Activated CD8-positive, alpha-beta T cell treated with anti-CD3 and anti-CD28 coated beads for 36 hours (primary cell): ENCODE measurements at regions not wholly inside any gene's neighbourhood (a gene's known extent, or its start where the extent isn't known, plus 50 kb on each side); places are given as distances from the start of the nearest gene placed in this dataset.

ENCODE experiments used
- ATAC-seq: fragments of 200-7000 bp; cut with Tn5 transposase; one replicate; pipeline ENCODE4 v1.10.0; 2021; ENCODE audit warnings: mild to moderate bottlenecking, moderate library complexity
- CTCF ChIA-PET: fragments of 350-600 bp; sonication (Branson Sonifier 250); formaldehyde crosslinking; loops from one replicate; lab custom pipeline; 2021; ENCODE audit warnings: antibody characterized with exemption; lab: Charles Lee
- POLR2A ChIA-PET: fragments of 350-600 bp; sonication (Branson Sonifier 250); formaldehyde crosslinking; loops from one replicate; lab custom pipeline; 2021; ENCODE audit warnings: antibody characterized with exemption; lab: Charles Lee
- DNase-seq: peaks from one replicate; pipeline ENCODE4 v3.0.0-alpha.2; 2020
- H3K27ac Mint-ChIP-seq: one replicate; pipeline ENCODE4 v1.8.0; 2021; ENCODE audit warnings: mild to moderate bottlenecking, mixed read lengths
- H3K27me3 Mint-ChIP-seq: one replicate; pipeline ENCODE4 v1.8.0; 2021; ENCODE audit warnings: mixed read lengths
- H3K36me3 Mint-ChIP-seq: one replicate; pipeline ENCODE4 v1.8.0; 2021; ENCODE audit warnings: low read depth, mixed read lengths
- H3K4me1 Mint-ChIP-seq: one replicate; pipeline ENCODE4 v1.8.0; 2021; ENCODE audit warnings: low read depth, mixed read lengths
- H3K4me3 Mint-ChIP-seq: one replicate; pipeline ENCODE4 v1.8.0; 2021; ENCODE audit warnings: mild to moderate bottlenecking, moderate library complexity, mixed read lengths
- H3K9me3 Mint-ChIP-seq: one replicate; pipeline ENCODE4 v1.8.0; 2021; ENCODE audit warnings: mixed read lengths
- intact Hi-C: fragments of 100-400 bp; cut with micrococcal nuclease; formaldehyde crosslinking; loops from one replicate; pipeline ENCODE4 v1.10.0; 2022
- TF ChIP-seq, protein P1 (sequence below): fragments of 200-600 bp; IDR thresholded peaks from one replicate; pipeline ENCODE4 v1.8.0; 2022; ENCODE audit warnings: antibody characterized with exemption, mild to moderate bottlenecking

DNA sequence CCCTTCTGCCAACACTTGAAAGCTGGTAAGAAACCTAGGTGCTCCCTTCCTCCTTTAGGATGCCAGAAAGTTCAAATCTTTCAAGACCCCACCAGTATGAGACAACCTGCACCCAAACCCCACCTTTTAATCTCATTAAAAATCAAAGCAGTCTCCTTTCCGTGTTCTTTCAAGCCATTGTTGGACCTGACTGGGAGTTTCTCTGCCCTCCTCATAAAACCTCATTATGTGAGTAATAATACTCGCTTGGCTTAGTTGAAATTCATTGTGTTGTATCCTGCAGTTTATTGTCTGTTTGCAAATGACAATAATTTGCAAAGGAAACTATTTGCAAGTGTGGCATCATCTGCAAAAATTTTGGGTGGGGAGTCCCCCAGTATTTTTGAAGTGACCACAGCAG, 133.2 kb upstream of the VEGFC start:
- TF ChIP-seq, protein P1, sequence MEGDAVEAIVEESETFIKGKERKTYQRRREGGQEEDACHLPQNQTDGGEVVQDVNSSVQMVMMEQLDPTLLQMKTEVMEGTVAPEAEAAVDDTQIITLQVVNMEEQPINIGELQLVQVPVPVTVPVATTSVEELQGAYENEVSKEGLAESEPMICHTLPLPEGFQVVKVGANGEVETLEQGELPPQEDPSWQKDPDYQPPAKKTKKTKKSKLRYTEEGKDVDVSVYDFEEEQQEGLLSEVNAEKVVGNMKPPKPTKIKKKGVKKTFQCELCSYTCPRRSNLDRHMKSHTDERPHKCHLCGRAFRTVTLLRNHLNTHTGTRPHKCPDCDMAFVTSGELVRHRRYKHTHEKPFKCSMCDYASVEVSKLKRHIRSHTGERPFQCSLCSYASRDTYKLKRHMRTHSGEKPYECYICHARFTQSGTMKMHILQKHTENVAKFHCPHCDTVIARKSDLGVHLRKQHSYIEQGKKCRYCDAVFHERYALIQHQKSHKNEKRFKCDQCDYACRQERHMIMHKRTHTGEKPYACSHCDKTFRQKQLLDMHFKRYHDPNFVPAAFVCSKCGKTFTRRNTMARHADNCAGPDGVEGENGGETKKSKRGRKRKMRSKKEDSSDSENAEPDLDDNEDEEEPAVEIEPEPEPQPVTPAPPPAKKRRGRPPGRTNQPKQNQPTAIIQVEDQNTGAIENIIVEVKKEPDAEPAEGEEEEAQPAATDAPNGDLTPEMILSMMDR: no peak
- Mint-ChIP-seq H3K36me3 (no peaks in the 10 kb centered on the region), H3K4me3 (no peak overlapping the region), H3K4me1 (no peaks in the 10 kb centered on the region), H3K27ac (no peak overlapping the region), H3K9me3 (no peaks in the 10 kb centered on the region), H3K27me3 (no peaks in the 10 kb centered on the region)
- intact Hi-C loops: no loop called here
- ChIA-PET POLR2A (no interaction called here), CTCF (no interaction called here)
- ATAC-seq: no peak
- DNase-seq: no peak

DNA sequence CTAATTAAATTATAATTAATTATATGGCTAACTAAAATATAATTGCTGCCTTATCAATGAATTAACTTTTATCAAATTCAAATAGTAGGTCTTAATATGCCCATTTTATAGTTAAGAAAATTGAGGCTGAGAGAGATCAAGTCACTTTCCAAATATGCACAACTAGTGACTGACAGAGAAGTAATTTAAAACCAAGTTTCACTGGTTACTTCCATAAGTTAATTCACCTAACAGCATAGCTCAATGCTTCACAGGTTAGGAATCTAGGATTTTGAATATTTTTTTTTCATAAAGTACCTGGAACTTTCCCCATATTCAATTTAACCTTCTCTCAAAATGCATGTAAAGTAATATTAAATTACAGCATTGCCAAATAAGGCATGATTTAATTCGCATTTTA, 134.4 kb upstream of the VEGFC start:
- no peaks in the 10 kb centered on the region for H3K4me1 Mint-ChIP-seq
- ATAC-seq (no peak), DNase-seq (no peak)
- no peak overlapping the region for H3K4me3 Mint-ChIP-seq
- H3K27me3 Mint-ChIP-seq: no peaks in the 10 kb centered on the region
- POLR2A ChIA-PET: no interaction called here
- no peaks in the 10 kb centered on the region for H3K9me3 Mint-ChIP-seq
- CTCF ChIA-PET: no interaction called here
- TF ChIP-seq, protein P1: no peak
- intact Hi-C loops: no loop called here
- H3K27ac Mint-ChIP-seq: no peak overlapping the region
- H3K36me3 Mint-ChIP-seq: no peaks in the 10 kb centered on the region

GRCh38 chr4:176927664-176928063, 134.9 kb upstream of the VEGFC start:
- ChIA-PET POLR2A (no interaction called here), CTCF (no interaction called here)
- Mint-ChIP-seq H3K27ac (no peak overlapping the region), H3K4me3 (no peak overlapping the region), H3K27me3 (no peaks in the 10 kb centered on the region), H3K36me3 (no peaks in the 10 kb centered on the region), H3K9me3 (no peaks in the 10 kb centered on the region), H3K4me1 (no peaks in the 10 kb centered on the region)
- ATAC-seq (no peak), DNase-seq (no peak)
- intact Hi-C loops: no loop called here
- TF ChIP-seq, protein P1: no peak

- CTCF ChIA-PET: no interaction called here
- Mint-ChIP-seq H3K9me3 (no peaks in the 10 kb centered on the region), H3K27me3 (no peaks in the 10 kb centered on the region), H3K4me3 (no peak overlapping the region), H3K4me1 (no peaks in the 10 kb centered on the region), H3K36me3 (no peaks in the 10 kb centered on the region), H3K27ac (no peak overlapping the region)
- intact Hi-C loops: no loop called here
- TF ChIP-seq, protein P1: no peak
- DNase-seq: no peak
- POLR2A ChIA-PET: no interaction called here
- ATAC-seq: no peak
Observed at GRCh38 chr4:176939445-176939844, 146.7 kb upstream of the VEGFC start.

DNA sequence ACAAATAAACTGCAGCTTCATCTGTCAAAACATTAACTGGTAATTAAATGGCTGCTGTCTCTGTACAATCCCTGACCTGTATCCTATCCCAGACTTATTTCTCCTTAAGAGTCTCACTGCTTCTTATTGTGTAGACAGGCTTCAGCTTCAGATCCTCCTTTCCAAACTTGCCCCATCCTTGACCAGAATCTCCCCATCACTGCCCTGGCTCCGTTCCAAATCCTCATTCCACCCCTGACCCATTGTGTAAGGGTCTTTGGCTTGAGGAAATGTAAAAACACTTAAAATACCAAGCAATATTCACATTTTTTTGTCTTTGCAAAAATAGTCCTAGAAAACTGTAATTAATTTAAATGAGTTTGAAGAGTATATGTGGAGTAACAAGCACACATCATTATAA, 152.6 kb upstream of the VEGFC start:
- TF ChIP-seq, protein P1: no peak
- ChIA-PET CTCF (no interaction called here), POLR2A (no interaction called here)
- Mint-ChIP-seq H3K4me3 (no peak overlapping the region), H3K9me3 (no peaks in the 10 kb centered on the region), H3K36me3 (no peaks in the 10 kb centered on the region), H3K4me1 (no peaks in the 10 kb centered on the region), H3K27me3 (no peaks in the 10 kb centered on the region), H3K27ac (no peak overlapping the region)
- DNase-seq: no peak
- intact Hi-C loops: no loop called here
- no peak for ATAC-seq
